ENCODE measurements at regions not wholly inside any gene's neighbourhood (a gene's known extent, or its start where the extent isn't known, plus 50 kb on each side); places are given as distances from the start of the nearest gene placed in this dataset.

DNA sequence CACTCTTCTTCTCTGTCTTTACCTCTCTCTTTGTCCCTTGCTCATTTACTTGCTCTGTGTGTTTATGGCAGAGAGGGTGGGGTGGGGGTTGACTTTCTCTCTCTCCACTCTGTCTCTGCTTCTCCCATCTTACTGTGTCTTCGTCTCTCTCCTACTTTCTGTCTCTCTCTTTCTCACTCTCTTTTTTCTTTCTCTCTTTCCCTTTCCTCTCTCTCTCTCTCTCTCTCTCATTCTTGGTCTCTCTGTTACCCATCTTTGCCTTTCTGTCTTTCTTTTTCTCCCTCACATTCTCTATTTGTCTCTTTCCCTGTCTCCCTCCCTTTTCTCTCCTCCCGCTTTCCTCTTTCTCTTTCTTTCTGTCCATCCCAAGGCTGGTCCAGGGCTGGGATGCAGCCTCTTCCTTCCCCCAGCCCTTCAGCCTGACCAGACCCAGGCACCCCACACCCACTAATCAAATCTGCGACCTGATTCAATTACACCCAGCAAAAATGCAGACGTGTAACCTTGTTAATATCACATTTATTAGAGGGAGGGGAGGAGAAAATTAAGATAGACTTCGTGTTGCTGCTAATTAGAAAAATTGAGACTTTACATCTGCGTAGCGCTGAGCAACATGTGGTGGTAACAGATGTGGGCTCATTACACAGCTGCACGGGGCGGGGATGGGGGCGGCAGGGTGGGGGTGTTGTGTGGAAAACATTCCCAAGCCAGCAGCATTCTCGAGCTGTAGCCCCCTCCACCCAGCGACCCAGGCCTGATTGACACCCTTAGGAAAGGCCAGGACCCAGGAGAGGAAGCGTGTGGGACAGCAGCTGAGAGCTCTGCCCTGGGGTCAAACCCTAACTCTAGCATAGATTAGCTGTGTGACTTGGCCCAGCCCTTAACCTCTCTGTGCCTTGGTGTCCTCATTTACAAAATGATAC lies 124.9 kb upstream of the MAFB start:
- ATAC-seq: 0 out of 2 replicates have a peak, but pooled peaks have one; percentile 24
- intact Hi-C loops (cut with micrococcal nuclease): no loop called here
- no peak for TF ChIP-seq ELF1 (IDR thresholded peaks at IDR 0.05; ENCODE audit: borderline replicate concordance, low read depth)
- TF ChIP-seq, protein P1, sequence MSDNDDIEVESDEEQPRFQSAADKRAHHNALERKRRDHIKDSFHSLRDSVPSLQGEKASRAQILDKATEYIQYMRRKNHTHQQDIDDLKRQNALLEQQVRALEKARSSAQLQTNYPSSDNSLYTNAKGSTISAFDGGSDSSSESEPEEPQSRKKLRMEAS (IDR thresholded peaks at IDR 0.05): no peak
- TF ChIP-seq CEBPB (IDR thresholded peaks at IDR 0.05; ENCODE audit: low read depth): no peak
- TF ChIP-seq, protein P2, sequence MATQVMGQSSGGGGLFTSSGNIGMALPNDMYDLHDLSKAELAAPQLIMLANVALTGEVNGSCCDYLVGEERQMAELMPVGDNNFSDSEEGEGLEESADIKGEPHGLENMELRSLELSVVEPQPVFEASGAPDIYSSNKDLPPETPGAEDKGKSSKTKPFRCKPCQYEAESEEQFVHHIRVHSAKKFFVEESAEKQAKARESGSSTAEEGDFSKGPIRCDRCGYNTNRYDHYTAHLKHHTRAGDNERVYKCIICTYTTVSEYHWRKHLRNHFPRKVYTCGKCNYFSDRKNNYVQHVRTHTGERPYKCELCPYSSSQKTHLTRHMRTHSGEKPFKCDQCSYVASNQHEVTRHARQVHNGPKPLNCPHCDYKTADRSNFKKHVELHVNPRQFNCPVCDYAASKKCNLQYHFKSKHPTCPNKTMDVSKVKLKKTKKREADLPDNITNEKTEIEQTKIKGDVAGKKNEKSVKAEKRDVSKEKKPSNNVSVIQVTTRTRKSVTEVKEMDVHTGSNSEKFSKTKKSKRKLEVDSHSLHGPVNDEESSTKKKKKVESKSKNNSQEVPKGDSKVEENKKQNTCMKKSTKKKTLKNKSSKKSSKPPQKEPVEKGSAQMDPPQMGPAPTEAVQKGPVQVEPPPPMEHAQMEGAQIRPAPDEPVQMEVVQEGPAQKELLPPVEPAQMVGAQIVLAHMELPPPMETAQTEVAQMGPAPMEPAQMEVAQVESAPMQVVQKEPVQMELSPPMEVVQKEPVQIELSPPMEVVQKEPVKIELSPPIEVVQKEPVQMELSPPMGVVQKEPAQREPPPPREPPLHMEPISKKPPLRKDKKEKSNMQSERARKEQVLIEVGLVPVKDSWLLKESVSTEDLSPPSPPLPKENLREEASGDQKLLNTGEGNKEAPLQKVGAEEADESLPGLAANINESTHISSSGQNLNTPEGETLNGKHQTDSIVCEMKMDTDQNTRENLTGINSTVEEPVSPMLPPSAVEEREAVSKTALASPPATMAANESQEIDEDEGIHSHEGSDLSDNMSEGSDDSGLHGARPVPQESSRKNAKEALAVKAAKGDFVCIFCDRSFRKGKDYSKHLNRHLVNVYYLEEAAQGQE (IDR thresholded peaks at IDR 0.05; ENCODE audit: low read depth): no peak
- no peak for TF ChIP-seq EZH2phosphoT487 (IDR thresholded peaks at IDR 0.05; ENCODE audit: borderline replicate concordance)
- no peak overlapping the region for H2AFZ ChIP-seq (ENCODE audit: low read depth, low read length, poor library complexity, severe bottlenecking)
- ChIA-PET POLR2A (no interaction called here), CTCF (no interaction called here), RAD21 (ENCODE audit: low non-redundant PET in 1 of 2, low total read pairs in 2 of 2, uncharacterized antibody in 2 of 2, unreplicated experiment in 2 of 2) (no interaction called here)
- peaks cover 0 to 10% of the 10 kb centered on the region in 2 experiments; a peak in 1 of 4 replicates for H3K4me1 ChIP-seq (ENCODE audit: control insufficient read depth in 1 of 2, insufficient read depth in 2 of 2, low read length in 2 of 2)
- no peaks in the 10 kb centered on the region for H3K36me3 ChIP-seq (ENCODE audit: control insufficient read depth in 1 of 2, insufficient read depth in 2 of 2, low read length in 2 of 2)
- no peaks in the 10 kb centered on the region for H4K20me1 ChIP-seq (ENCODE audit: insufficient read depth)
- no peaks in the 10 kb centered on the region for H3K9me3 ChIP-seq (ENCODE audit: control insufficient read depth in 1 of 2, insufficient read depth in 1 of 2, low read depth in 1 of 2, low read length in 2 of 2)
- peaks cover under 1% of the 10 kb centered on the region; the same call in 1 of the 2 replicates for H3K27me3 ChIP-seq (ENCODE audit: insufficient read depth, low read length)
- no peak overlapping the region for H3K4me2 ChIP-seq (ENCODE audit: low read length)
- no peak overlapping the region for H3K4me3 ChIP-seq (replicated peaks in 1 of 2; ENCODE audit: low read depth in 1 of 2, low read length in 2 of 2)
- no peaks in the 10 kb centered on the region for H3K9me2 ChIP-seq (ENCODE audit: insufficient read depth)
- H3K9ac ChIP-seq (ENCODE audit: low read length): no peak overlapping the region
- H3K27ac ChIP-seq (ENCODE audit: low read depth, low read length): no peak overlapping the region
- no peak for DNase-seq (ENCODE audit: low read depth, low spot score)
- no peaks in the 10 kb centered on the region for H3K79me2 ChIP-seq (ENCODE audit: insufficient read depth, low read length)
- no TSS peak for BruUV-seq (replicated peaks)
